ENCODE measurements at regions not wholly inside any gene's neighbourhood (a gene's known extent, or its start where the extent isn't known, plus 50 kb on each side); places are given as distances from the start of the nearest gene placed in this dataset.

- no peak overlapping the region for H3K4me3 ChIP-seq
- no peak for DNase-seq
- no peak overlapping the region for H3K27ac ChIP-seq
- no peak for TF ChIP-seq EP300 (IDR thresholded peaks at IDR 0.05)
- H3K27me3 ChIP-seq, result no peaks in the 10 kb centered on the region
- H3K4me1 ChIP-seq, result no peaks in the 10 kb centered on the region
- H3K36me3 ChIP-seq, result no peaks in the 10 kb centered on the region
- H3K9me3 ChIP-seq, result peaks cover 0 to 1% (median 0%) of the 10 kb centered on the region in 4 donors
- 42 to 52% methylated on average over 13 of the region's 13 CpGs for WGBS, 2 donors
- intact Hi-C loops (cut with DNase I), result no loop called here
These were observed 58.6 kb upstream of the SPRY2 start for GRCh38 chr13:80399340-80400163.

Small RNA genes lying in the stretch of these regions (small RNA-seq; reads per million reads assigned to genes)
- 0 reads per million in 3 donors for gene HIGD1AP2
- 0 reads per million in 3 donors for gene RNU6-67P
- gene RNU6-77P, result 0 reads per million in 3 donors

All from sigmoid colon (tissue), 6 donors.